Neural cell (in vitro differentiated cells): ENCODE measurements at regions not wholly inside any gene's neighbourhood (a gene's known extent, or its start where the extent isn't known, plus 50 kb on each side); places are given as distances from the start of the nearest gene placed in this dataset.

Source experiments
- EP300 ChIP-seq: fragments of 450-650 bp; conservative IDR thresholded peaks from 2 replicates; pipeline ENCODE4 v1.6.1; 2014; ENCODE audit warnings: antibody characterized with exemption, mild to moderate bottlenecking, moderate library complexity; ENCODE audit not compliant: poor library complexity, severe bottlenecking
- EZH2 ChIP-seq: fragments of 200-600, 300-800 bp; shearing (Covaris generic), sonication (generic); IDR thresholded peaks from 2 replicates; pipeline ENCODE4 v1.6.1; 2014; ENCODE audit warnings: antibody characterized with exemption, low read length, borderline replicate concordance, mild to moderate bottlenecking; ENCODE audit not compliant: insufficient read depth, poor library complexity, severe bottlenecking
- MXI1 ChIP-seq: fragments of 450-650 bp; conservative IDR thresholded peaks from 2 replicates; pipeline ENCODE4 v1.6.1; 2014; ENCODE audit warnings: antibody characterized with exemption, mild to moderate bottlenecking; ENCODE audit not compliant: poor library complexity, severe bottlenecking
- POLR2AphosphoS5 ChIP-seq: IDR thresholded peaks from 2 replicates; pipeline ENCODE4 v1.6.1; 2012
- RAD21 ChIP-seq: fragments of 450-650 bp; conservative IDR thresholded peaks from 2 replicates; pipeline ENCODE4 v1.6.1; 2014; ENCODE audit warnings: antibody characterized with exemption, mild to moderate bottlenecking, moderate library complexity
- SMC3 ChIP-seq: fragments of 450-650 bp; conservative IDR thresholded peaks from 2 replicates; pipeline ENCODE4 v1.6.1; 2014; ENCODE audit warnings: antibody characterized with exemption, mild to moderate bottlenecking, moderate library complexity; ENCODE audit not compliant: poor library complexity
- TAF1 ChIP-seq: IDR thresholded peaks from 2 replicates; pipeline ENCODE4 v1.6.1; 2012; ENCODE audit warnings: low read depth
- TF ChIP-seq, protein P1 (sequence below): fragments of 450-650 bp; IDR thresholded peaks from 2 replicates; pipeline ENCODE4 v1.5.1; 2014; ENCODE audit warnings: antibody characterized with exemption, mild to moderate bottlenecking, moderate library complexity; ENCODE audit not compliant: poor library complexity, severe bottlenecking
- TF ChIP-seq, protein P2 (sequence below): IDR thresholded peaks from 2 replicates; pipeline ENCODE4 v1.6.1; 2012; ENCODE audit warnings: borderline replicate concordance

DNA sequence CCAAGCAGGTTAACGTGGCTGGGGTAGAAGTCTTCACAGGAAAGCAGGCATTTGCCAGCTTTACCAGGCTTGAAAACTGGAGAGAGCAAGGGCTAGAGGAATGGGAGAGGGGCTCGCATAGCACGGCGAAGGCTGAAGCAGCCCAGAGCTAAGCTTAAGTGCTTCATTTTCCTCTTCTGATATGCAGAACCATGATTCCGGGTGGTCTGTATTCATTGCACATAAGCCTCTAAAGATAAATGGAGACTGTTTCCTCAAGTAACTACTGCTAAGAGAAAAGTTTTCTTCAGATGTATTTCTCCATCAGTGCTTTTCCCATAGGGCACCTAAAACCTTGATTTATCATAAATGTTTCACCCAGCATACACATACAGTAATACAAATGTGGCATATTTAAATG, 414.1 kb downstream of the MLLT3 start:
- TF ChIP-seq EZH2, result no peak
- TF ChIP-seq, protein P1, sequence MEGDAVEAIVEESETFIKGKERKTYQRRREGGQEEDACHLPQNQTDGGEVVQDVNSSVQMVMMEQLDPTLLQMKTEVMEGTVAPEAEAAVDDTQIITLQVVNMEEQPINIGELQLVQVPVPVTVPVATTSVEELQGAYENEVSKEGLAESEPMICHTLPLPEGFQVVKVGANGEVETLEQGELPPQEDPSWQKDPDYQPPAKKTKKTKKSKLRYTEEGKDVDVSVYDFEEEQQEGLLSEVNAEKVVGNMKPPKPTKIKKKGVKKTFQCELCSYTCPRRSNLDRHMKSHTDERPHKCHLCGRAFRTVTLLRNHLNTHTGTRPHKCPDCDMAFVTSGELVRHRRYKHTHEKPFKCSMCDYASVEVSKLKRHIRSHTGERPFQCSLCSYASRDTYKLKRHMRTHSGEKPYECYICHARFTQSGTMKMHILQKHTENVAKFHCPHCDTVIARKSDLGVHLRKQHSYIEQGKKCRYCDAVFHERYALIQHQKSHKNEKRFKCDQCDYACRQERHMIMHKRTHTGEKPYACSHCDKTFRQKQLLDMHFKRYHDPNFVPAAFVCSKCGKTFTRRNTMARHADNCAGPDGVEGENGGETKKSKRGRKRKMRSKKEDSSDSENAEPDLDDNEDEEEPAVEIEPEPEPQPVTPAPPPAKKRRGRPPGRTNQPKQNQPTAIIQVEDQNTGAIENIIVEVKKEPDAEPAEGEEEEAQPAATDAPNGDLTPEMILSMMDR, result no peak
- no peak for TF ChIP-seq TAF1
- TF ChIP-seq RAD21, result no peak
- no peak for TF ChIP-seq EP300
- TF ChIP-seq, protein P2, sequence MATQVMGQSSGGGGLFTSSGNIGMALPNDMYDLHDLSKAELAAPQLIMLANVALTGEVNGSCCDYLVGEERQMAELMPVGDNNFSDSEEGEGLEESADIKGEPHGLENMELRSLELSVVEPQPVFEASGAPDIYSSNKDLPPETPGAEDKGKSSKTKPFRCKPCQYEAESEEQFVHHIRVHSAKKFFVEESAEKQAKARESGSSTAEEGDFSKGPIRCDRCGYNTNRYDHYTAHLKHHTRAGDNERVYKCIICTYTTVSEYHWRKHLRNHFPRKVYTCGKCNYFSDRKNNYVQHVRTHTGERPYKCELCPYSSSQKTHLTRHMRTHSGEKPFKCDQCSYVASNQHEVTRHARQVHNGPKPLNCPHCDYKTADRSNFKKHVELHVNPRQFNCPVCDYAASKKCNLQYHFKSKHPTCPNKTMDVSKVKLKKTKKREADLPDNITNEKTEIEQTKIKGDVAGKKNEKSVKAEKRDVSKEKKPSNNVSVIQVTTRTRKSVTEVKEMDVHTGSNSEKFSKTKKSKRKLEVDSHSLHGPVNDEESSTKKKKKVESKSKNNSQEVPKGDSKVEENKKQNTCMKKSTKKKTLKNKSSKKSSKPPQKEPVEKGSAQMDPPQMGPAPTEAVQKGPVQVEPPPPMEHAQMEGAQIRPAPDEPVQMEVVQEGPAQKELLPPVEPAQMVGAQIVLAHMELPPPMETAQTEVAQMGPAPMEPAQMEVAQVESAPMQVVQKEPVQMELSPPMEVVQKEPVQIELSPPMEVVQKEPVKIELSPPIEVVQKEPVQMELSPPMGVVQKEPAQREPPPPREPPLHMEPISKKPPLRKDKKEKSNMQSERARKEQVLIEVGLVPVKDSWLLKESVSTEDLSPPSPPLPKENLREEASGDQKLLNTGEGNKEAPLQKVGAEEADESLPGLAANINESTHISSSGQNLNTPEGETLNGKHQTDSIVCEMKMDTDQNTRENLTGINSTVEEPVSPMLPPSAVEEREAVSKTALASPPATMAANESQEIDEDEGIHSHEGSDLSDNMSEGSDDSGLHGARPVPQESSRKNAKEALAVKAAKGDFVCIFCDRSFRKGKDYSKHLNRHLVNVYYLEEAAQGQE, result no peak
- TF ChIP-seq POLR2AphosphoS5, result no peak
- no peak for TF ChIP-seq MXI1
- TF ChIP-seq SMC3, result no peak
